GM23248 (cell line): ENCODE measurements at regions not wholly inside any gene's neighbourhood (a gene's known extent, or its start where the extent isn't known, plus 50 kb on each side); places are given as distances from the start of the nearest gene placed in this dataset.

ENCODE experiments used
- EZH2 ChIP-seq: fragments of 200-600 bp; sonication (generic); IDR thresholded peaks from 2 replicates; pipeline ENCODE4 v1.6.1; 2018; ENCODE audit warnings: antibody characterized with exemption, mild to moderate bottlenecking; ENCODE audit not compliant: insufficient read depth, poor library complexity, severe bottlenecking
- EZH2phosphoT487 ChIP-seq: fragments of 200-600 bp; sonication (generic); IDR thresholded peaks from 2 replicates; pipeline ENCODE4 v1.6.1; 2018; ENCODE audit warnings: antibody characterized with exemption, moderate library complexity, mild to moderate bottlenecking, low read depth; ENCODE audit not compliant: insufficient read depth

DNA sequence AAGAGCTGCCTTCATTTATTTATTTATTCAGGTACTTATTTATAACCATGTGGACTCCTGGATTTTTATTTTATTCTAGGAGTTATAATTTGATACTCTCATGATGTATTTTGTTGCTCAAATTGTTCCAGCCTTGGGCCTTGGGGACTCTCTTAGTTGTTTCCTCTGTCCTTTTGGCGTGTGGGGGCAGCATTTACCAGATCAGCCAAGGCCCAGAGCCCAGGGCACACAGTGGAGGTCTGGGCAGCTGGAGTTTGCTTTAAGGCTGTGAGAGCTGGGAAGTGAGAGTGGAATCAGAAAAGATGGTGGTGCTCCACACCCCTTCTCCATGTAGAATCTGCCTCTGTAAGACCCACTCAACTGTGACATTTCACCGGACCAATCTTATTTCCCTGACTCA, 398.9 kb downstream of the RPS24 start:
- TF ChIP-seq EZH2 = no peak
- no peak for TF ChIP-seq EZH2phosphoT487
